CD4-positive, alpha-beta T cell treated with Interleukin-21 for 1 hour (primary cell): ENCODE measurements at regions not wholly inside any gene's neighbourhood (a gene's known extent, or its start where the extent isn't known, plus 50 kb on each side); places are given as distances from the start of the nearest gene placed in this dataset.
A peak's percentile ranks its signal among the peaks of the same experiment; 100 is the strongest.

Experiments
- DNase-seq: peaks from one replicate; pipeline ENCODE4 v3.0.0-alpha.2; 2020

DNA sequence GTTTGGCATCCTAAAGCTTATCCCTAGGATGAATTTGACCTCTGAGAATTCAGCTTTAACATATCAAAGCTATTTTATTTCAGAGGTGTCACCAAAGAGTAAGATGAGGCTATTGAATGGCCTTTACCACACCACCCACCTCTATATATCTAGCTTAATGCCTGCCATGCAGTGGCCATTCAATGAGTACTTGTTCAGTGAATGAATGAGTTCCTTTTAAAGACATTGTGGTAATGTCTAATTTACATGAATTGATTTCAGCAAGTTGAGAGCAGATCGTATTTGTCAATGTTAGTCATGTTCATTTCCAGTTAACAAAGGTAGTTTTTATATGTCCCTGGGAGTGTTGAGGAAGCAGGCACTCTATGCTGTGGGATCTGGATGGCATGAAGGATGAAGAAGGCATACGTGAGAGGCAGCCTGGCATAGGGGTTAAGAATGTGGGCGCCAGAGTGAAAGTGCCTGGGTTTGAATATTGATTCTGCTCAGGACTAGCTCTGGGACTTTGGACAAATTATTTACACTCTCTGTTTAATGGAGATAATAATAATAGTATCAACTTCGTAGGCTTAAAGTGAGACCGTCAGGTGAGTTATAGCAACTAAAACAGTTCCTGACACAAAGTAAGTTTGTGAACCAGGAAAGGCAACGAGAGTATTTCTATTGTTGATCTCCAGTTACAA lies 434.1 kb upstream of the CHST9 start:
- DNase-seq = no peak

DNA sequence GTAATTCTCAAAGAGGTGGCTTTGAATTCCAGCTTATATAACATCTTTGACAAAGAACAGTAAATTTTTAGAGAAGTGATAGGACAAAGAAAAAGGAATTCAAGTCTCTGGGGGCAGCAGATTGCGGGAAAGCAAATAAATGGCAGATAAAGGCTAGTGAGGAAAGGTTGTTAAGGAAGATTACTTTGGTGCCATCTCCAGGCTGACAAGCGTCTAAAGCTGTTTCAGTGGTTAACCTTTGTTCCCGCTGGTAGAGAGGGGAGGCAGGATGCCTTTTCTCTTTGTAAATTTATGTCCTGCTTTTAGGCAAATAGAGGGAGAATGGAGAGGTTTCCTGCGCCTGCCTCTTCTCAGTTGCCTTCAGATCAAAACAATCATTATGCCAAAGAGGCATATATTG lies 431.2 kb upstream of the CHST9 start:
- no peak for DNase-seq

DNA sequence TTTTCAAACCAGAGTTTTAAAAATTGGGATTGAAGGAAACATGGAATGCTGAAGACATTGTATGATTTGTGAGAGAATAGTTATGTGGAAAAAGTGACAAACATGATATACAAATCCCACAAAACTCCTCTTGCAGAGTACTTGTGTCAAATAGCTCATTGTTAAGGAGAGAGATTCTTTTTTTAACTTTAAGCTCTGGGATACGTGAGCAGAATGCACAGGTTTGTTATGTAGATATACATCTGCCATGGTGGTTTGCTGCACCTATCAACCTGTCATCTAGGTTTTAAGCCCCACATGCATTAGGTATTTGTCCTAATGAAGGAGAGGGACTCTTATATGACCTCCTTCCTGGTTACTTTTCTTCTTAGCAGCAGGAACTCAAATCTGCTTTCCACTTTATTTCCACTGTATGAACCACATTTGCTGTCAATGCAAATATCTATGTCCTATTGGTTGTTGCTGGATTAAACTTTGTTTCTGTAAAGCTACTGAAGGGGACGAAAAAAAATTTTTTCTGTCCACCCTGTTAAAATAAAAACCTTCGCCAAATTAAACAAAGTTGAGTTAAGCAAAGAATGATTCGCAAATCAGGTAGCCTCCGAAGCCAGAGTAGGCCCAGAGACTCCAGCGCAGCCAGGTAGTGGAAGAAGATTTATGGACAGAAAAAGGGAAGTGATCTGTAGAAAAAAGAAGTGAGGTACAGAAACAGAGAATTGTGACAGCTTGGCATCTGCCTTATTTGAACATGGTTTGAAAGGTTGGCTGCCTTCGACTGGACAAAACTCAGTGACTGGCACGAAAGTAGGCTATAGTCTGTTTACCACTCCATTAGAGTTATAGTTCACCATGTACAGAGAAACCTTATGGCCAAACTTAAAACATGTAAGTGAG lies 430.1 kb upstream of the CHST9 start:
- DNase-seq = no peak

DNA sequence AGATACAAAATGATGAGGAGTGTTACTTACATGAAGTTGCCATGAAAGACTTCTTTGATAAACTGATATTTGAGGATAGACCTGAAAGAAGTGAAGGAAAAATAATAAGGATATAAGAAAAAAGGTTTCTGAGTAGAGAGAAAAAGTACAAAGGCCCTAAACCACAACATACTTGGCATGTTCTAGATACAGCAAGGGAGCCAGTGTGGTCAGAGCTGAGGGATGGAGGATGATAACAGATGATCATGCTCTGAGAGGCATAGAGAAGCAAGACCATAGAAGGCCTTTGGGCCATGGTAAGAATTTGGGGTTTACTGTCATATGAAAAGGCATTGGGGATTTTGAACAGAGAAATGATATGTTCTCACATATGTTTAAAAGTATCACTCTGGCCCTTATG lies 424.1 kb upstream of the CHST9 start:
- DNase-seq = no peak

DNA sequence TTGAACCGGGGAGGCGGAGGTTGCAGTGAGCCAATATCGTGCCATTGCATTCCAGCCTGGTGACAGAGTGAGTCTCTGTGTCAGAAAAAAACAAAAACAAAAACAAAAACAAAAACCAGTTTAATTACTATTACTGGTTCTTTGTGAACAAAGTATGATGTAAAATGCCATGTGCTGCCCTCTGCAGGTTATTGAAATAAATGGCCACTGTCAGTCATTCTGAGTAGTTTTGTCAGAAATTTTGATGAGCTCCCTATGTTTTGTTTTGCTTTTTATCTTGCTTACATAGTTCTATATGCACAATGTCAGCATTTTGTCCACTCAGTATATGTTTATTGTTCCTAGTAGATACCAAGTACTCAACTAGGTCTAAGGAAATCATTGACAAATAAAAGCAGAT lies 423.6 kb upstream of the CHST9 start:
- DNase-seq = no peak

DNA sequence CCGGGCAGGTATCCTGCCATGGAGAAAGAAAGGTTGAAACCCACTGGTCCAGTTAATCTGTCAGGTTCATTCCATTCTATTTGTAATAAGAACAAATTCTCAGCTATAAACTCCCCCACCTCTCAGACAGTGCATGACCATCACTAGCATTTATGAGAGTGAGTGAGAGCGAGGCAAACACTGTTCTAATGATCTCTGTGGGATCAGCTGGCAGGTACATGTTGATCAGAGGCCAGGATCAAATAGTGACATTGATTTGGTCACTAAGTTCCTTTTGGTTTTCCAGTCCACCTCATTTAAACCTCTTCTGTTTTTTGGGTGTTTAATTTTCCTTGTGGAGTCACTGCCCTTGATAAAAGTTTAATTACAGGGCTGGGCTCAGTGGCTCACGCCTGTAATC lies 423.1 kb upstream of the CHST9 start:
- DNase-seq = no peak

DNA sequence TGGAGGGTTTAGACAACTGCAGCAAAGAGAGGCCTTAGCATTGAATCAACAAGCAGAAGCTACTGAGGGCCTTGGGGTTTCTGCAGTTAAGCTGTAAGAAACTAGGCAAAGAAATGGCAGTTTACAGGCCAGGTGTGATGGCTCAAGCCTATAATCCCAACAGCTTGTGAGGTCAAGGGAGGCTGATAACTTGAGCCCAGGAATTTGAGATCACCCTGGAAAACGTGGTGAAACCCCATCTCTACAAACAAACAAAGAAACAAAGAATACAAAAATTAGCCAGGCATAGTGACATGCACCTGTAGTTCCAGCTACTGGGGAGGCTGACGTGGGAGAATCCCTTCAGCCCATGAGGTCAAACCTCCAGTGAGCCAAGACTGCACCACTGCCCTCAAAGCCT lies 421.6 kb upstream of the CHST9 start:
- DNase-seq = no peak

DNA sequence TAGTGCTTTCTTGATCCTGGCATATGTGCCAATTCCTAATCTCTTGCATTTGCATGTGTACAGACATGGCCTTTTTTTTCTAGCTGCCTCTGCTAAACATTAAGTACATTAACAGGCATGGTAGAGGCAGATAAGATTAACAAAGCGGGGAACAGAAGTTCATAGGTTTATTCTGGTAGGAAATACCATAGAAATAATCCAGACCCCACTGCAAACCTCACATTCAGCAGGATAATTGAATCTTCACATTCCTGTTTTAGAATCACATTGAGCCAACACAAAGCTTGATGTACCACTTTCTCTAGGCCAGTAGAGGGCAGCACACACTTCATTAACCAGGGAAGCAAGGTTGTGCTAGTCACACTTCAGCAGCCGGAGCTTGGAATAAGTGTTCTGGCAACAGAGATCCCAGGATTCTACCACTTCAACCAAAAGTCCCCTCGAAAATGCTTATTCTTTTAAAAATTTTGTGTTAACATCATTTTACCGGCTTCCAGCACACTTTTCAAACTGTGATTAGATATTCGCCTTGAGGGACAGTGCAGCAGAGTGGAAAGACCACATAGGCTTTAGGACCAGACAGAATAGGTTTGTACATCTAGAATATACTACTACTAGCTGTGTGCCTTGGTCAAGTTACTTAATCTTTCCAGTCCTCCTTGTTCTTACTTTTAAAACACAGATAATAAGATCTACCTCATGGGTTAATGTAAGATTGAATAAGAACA lies 420.2 kb upstream of the CHST9 start:
- no peak for DNase-seq

DNA sequence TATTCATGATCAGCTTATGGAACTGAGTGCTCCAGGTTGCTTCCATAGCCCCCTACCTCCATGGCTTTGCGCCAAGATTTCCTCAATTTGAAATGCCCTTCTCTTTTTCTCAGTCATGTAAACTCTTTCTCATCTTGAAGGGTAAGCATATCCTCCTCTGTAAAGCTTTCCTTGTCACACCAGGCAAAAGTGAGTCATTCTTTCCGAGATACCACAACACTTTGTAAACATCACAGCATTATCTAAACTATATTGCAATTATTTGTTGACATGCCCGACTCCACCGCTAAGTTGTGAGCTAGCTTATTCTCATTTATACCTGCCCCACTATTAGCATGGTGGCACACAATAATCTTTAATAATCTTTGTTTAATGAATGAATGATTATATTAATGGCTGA lies 419.5 kb upstream of the CHST9 start:
- no peak for DNase-seq

DNA sequence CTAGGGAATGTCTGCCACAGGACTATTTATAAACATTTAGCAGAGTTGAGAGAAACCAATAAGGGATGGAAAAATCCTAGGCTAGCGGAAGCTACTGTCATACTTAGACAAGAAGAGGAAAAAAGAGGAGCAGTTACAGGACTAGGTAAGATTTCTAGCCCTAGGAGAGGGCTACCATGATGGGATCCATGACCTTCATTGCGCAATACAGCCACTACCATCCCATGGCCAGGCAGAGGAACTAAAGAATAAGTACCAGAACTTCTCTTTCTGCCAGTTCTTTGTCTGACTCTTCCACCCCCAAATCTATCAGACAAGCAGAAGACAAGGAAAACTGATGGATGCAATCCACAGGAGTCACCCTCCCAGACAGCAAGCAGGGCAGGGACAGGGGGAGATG lies 417.0 kb upstream of the CHST9 start:
- DNase-seq = no peak

DNA sequence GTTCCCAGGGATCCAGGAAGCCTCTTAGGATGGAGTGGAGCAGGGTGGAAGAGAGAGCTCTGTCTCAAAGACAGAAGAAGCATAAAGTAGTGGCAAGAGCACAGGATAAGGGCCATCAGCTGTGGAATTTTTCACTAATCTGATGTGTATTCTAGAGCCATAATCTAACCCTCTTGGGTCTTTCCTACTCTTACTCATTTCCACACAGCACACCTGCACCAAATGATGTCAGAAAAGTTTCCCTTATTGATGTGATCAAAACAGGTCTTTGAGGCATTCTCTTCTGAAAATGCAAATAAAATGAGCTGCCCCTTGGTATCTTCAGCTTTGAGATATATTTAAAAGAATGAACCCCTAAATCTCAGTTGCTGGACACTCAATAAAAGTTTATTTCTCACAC lies 415.1 kb upstream of the CHST9 start:
- no peak for DNase-seq

DNA sequence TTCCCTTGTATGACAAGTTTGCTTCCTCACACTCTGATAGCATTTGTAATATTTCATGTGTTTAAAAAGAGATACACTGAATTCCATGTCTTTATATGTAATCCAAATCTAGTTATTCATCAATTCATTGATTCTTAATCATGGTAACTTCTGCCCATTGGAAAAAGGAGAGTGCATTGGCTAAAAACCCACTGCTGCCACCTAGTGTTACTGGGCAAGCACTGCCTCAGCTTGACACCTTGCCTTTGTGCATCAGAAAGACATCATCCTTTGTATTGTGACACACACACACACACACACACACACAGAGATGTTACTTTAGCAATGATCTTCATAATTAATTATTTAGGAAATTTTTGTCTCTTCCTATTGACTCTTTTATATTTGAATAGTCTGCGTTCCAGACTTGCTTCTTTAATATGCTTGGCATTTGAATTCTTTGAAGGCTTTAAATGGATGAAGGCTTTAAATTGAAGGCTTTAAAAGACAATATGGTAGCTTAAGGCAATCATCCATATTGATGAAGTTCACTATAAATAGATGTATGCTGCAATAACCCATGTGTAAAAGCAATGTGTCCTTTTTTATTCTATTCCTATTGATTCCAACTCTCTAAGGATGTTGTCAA lies 414.2 kb upstream of the CHST9 start:
- DNase-seq = peak; percentile 4

DNA sequence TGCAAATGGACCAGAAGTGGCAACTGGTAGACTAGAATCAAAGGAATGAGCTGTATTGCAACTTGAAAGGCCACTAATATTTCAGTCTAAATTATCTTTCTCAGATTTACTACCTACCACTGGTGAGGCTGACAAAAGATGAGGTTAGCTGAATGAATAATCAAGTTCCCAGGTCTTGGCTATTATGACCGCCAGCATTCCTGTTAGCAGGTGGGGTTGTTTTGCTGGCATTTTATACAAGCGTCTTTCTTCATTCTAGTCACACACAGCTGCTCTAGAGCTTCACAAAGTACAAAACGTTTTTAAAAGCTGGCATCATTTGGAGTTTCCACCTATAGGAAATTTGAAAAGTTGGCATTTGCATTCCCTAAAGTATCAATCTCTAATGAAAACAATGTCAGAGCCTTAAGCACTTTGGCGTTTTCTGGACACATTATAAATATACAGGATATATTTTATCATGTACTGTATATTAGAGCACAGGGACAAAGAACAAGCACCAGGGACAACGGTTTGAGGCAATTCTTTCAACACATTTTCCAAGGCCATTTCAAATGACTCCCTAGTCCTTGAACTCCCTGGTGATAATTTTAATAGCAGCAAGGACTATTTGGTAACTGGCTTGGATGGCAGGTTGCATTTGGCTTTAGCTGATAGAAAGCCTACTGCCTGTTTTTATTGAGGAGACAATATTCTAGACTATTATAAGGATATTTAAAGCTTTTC lies 410.2 kb upstream of the CHST9 start:
- no peak for DNase-seq

DNA sequence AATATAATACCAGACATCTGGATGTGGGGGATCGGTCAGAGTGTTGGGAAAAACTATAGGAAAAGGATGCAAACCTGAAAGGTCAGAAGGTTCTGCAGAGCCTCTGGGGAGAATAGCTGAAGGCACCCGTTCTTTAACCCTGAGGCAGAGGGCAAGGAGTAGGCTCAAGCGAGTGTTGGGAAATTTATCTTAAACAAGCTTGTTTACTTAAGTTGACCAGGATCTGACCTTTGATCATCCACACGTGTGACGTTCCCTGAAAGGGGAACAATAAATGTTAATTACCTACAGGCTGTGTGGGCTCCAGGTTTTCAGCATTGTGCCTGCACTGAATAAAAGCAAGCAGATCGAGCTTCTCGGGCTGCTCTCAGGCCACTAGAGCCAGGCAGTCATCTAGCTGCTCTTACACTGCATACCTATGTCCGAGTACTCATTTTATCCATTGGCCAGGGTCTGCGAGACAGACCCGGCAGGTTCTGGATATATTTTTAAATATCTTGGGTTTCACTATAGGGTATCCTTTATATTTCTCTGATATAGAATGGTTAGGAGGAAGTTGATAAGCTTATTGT lies 400.6 kb upstream of the CHST9 start:
- DNase-seq = no peak

DNA sequence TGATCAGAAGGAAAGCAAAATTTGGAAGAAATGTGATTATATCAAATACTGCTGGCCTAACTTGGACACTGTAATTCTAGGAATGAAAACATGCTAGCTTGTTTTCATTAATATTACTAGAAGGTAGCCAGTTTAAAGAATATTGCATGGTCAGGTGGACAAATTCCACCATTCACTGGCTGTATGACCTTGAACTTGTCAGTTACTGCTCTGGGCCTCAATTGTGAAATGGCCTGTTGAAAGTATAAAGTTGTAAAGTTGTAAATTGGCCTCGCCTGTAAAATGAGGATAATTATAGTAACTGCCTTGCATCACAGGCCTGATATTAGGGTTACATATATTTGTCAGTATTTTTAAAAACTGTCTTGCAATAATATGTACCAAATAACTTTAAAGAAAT lies 398.4 kb upstream of the CHST9 start:
- DNase-seq = no peak

DNA sequence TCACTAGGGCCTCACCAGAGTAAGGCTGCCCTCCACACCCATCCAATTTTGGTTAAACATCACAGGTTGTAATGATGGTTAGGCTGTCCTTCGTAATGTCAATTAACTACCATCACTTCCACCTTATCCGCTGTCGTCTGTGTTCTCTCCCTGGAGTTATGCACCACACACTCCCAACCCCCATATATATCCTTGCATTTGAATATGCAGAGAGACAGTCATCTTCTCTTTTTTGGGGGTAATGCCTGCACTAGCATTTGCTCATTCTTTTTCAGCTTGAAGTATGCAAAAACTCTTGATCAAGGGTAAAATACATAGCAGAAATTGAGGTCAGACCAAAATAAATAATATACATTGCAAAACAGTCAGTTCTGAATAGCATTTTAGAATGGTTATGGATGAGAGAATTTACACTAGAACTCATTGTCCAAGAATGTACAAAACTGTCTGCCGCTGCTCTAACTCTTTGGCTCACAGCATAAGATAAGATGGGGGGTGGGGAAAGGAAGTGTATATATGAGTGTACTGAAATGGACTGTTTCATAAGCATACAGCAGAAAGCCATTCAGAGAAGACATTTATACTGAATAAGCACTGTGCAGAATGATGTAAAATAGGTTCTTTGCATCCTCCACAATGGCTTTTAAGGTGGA lies 397.8 kb upstream of the CHST9 start:
- DNase-seq = no peak

DNA sequence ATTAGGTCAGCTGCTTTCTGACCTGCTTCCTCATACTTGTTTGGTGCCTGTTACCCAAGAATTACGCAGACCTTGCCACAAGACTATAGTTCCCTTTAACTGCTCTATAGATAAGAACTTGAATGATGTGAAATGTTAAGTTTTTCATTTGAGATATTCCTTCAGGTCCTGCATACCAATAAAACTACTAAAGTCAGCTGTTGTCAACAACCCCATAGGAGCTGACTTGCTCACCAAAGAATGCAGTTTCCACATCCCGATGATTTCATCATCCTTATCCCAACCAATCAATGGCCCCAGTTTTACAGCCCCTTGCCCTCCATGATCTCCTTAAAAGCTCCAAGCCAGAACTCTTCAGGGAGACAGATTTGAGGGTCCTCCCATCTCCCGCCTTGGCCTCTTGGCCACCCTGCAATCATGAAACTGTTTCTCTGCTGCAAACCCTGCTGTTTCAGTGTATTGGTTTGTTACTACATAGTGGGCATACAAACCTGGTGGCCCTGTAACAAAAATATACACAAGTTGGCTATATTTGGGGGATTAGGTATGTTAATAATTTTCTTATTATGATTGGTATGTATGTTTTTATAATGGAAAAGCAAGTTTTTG lies 396.3 kb upstream of the CHST9 start:
- no peak for DNase-seq

DNA sequence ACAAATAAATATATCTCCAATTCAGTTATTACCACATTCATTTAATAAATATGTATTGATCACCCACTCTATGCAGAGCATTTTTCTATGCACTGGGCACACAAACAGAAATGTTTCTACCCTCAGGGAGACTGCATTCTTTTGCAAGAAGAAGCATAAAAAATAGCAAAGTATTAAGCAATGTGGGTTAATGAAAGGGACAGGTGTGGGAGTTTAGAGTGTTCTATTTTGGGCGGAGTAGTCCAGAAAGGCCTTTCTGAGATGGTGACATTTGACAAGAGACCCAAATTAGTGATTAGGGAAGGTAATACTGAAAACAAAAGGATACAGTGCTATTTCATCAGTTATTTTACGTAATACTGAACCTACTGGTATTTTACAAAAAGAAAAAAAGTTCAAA lies 394.3 kb upstream of the CHST9 start:
- DNase-seq = no peak

DNA sequence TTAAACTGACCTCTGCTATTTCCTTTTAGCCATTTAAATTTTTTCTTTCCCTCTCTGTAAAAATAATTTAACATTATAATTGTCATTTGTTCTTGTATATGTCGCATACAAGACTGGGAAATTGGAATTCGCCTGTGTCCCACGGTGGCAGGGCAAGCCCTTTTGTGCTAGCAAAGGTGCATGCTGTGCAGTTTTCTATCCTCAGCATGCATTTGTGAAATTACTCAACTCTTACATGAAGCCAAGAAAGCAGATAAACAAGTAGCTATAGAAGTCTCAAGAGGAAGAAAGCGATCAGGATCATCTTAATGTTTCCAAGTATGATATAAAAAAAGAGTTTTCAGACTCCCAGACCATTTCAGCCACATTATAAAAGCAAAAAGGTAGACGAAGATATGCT lies 392.6 kb upstream of the CHST9 start:
- DNase-seq = no peak

DNA sequence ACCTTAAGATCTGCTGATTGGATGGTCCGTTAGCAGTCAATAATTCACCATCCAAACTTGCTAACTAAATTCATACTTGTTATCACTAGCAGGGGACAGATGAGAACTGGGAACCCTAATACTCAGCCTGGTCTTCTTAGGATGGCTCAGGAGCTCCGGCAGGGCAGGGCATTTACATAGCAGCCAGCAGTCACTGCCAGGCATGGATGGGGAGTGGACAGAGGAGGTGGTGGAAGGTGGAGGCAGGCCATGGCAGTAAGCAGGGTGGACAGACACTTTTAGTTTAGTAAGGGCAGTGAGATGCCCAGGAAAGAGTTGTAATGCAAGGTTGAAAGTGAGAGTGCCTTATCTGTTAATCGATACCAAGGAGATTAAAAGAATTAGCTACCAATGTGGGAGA lies 392.2 kb upstream of the CHST9 start:
- DNase-seq = no peak

DNA sequence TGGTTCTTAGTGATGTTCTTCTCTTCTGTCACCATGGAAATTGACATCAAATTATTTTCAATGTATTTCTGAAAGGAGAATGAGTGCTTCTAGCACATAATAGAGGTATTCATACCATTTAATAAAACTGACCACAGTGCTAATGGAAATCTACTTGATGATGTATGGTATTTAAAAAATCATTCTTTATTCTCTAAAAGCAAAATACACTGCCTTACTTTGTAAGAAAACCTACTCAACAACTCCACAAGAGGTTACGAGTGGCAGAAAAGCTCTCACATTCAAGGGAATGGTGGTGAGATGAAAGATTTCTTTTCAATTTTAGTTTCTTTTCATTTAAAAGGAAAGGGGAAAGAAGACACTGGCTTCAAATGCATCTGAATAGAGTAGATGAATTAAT lies 382.3 kb upstream of the CHST9 start:
- no peak for DNase-seq
